HG02870 (cell line): ENCODE measurements at regions not wholly inside any gene's neighbourhood (a gene's known extent, or its start where the extent isn't known, plus 50 kb on each side); places are given as distances from the start of the nearest gene placed in this dataset.

Source experiments
- ATAC-seq: cut with Tn5 transposase; IDR thresholded peaks from one replicate; pipeline ENCODE4 v1.9.1; 2021; ENCODE audit warnings: mild to moderate bottlenecking, moderate library complexity; ENCODE audit not compliant: unreplicated experiment

DNA sequence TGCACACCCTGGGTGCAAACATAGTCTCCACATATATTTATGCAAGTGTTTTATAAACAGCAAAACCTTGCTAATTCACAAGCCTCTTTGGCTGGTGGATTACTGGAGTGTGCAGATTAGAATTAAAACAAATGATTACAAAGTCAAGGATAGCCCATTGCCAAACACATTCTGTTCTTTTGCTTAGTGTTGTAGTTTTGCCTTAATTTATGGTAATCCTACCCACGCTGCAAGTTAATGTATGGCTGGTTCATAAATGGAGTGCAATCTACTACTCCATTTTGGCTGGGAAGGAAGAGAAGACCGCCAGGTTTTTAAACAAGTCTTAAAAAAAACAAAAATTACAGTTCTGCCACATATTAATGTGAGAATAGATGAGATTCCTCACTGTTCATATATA lies 883.1 kb upstream of the KLHL29 start:
- no peak for ATAC-seq

DNA sequence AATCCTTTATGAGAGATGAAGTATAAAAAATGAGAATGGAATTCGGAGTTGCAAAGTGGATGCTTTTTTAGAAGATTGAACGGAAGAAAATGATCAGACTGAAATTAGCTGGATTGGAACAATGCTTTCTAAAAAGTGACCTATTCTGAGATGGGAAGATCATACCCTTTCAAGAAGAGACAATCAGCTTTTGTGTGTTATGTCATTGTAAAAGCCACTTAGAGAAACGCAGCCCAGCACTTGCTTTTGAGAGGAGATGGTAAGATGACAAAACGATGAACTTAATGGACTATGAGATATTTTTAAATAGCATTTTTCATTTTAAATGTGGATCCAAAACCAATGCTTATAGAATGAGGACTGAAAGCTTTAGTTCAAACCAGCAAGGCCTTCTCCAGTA lies 871.4 kb upstream of the KLHL29 start:
- no peak for ATAC-seq

DNA sequence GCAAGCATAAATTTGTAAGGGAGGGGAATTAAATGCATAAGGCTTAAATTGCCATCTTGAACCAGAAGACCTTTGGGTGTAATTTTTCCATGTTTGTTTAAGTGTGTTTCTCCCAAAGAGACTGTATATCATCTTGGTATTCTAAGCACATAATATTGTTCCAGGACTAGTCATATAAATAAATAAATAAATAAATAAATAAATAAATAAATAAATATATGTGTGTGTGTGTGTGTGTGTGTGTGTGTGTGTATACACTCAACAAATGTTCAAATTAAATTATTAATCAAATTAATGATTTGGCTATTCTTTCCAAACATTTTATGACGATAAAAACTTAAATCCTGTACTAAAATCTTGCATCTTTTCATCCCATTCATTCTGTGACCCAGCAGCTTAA lies 867.8 kb upstream of the KLHL29 start:
- no peak for ATAC-seq

DNA sequence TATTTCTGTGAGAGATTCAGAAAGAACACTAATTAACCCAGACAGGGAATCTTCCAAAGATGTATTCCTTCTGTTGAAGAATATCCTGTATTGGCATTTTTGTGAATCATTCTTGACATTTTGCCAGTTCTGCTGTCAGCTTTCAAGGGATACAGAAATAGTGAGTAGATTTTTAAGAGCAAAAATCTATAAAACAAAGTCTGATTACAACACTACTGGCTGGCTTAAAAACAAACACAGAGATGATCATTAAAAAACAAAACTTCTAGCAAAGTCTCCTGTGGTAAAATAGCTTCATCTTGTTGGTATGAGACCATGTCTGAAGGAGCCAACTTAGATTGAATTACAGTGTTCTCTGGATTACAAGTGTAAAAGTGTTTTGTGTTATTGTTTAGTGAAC lies 866.3 kb upstream of the KLHL29 start:
- no peak for ATAC-seq

DNA sequence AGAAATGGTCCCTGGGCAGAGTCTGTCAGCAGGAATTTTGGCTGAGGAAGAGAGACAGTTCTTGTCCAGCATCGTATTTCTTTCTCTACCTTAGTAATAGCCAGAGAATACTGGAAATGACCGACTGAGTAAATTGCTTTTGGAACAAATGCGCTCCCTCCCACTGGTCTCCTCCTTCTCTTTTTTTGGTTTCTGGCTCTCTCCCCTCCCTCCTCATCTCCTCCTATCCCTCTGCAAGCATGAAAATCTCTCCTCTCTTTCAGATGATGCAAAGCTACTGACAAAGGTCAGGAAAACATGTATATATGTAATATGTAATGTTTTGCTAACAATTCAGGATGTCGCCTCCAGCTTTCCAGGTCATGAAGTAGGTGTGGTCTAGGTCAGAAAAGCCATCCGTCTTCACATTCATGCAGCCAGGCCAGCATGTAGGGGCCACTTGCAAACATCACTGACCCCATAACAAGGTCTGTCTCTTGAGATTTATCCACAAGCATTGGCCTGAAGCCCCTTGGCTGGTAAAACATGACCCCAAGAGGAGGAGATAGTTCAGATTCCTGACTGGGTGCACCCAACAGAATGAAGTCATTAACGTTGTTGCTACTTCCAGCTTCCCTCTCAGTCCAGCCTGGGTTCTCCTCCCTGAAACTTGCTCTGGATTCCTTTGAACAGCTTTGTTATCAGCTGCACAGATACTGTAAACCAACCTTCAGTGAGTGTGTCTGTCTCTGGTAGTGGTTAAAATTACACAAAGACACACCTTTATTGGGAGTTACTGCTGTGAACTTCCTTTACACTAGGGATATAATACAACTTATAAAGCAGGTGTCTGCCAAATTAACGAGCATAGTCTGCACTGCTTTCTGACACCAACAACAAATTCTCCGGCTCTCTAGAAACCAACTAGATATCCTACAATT lies 864.4 kb upstream of the KLHL29 start:
- ATAC-seq, result no peak

DNA sequence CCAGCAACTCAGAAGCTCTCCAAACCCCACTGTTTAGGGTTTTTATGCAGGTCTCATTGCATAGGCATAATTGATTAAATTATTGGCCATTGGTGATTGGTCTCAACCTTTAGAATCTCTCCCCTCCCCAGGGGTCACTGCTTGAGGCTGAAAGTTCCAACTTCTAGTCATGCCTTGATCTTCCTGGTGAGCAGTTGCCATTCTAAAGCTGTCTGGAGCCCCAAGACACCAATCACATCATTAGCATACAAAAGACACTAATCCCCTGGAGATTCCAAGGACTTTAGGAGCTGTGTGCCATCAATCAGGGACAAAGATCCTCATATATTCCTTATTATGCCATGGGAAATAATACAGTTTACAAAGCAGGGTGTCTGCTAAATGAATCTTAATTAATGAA lies 863.4 kb upstream of the KLHL29 start:
- no peak for ATAC-seq

DNA sequence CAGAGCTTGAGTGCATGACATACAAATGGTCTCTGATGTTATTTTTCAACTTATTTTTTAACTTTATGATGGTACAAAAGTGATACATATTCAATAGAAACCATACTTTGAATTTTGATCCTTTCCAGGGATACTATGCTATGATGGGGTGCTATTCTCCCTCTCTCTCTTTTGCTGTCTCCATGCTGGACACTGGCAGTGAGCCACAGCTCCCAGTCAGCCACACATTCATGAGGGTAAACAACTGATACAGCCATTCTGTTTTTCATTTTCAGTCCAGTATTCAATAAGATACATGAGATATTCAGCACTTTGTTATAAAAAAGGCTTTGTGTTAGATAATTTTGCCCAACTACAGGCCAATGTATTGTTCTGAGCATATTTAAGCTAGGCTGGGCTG lies 859.3 kb upstream of the KLHL29 start:
- ATAC-seq, result no peak

DNA sequence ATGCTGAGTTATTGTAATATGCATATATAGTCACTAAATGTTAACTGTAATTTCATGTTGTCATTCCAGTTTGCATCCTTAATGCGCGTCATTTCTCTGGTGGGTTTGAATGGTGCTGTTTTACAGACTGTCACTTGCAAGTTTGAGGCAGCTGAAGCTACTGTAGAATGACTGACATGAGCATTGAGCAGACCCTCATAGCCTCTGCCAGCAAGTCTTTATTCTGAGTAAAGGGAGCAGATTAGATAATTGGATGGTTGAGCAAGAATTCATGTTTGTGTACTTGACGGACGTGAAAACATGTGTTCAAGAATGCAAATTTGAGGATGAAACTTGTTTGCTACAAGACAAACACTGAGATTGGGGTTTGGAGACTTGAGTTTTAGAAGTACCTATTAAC lies 854.8 kb upstream of the KLHL29 start:
- no peak for ATAC-seq

DNA sequence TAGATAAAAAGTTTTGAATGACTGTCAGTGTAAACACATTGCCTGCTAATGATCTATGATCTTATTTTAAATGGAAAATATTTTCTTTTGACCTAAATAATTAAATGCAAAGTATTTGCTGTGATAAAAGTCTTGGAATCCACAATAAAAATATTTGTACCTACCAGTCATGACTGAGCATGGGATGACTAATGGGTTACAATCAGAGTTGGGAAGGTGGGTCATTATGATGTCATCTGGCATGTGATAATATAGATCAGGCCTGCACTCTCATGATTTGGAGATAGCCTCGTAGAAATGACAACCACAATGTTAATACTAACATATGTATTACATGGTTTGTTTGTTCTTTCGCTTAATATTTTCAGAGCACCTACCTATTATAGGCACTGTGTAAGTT lies 848.8 kb upstream of the KLHL29 start:
- ATAC-seq, result no peak

DNA sequence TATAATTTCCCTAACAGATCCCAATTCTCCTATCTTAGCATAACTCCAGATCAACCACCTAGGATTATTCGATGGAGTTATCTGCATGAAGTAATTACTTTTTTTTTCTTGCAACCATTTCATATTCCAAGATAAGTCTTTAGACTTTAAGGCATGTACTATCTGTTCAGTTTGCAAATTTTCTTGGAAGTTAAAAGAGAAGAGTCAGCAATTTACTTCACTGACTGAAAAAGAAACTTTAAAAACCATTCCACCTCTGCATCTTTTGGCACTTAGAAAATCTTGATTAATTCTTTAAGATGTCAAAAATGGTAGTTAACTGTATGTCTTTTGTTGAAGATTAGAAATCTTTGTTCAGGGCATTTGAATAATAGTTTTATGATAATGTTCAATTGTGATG lies 830.5 kb upstream of the KLHL29 start:
- no peak for ATAC-seq

DNA sequence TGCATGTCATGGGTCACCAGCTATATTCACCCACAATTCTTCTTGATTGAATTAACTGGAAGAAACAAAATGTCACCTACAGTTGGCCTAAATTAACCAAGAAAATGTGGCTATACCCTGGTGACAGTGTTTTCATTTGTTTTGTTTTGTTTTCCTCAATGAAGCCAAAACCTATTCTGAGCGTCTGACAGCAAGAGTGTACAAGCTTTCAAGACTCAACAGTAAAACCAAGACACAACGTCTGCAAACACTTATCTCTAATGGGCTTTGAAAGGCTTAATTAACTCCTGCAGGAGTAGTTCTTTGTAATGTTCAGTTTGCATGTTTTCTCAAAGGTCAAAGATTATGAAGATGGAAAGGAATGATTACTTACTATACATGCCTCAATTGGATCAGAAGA lies 827.6 kb upstream of the KLHL29 start:
- ATAC-seq, result no peak

DNA sequence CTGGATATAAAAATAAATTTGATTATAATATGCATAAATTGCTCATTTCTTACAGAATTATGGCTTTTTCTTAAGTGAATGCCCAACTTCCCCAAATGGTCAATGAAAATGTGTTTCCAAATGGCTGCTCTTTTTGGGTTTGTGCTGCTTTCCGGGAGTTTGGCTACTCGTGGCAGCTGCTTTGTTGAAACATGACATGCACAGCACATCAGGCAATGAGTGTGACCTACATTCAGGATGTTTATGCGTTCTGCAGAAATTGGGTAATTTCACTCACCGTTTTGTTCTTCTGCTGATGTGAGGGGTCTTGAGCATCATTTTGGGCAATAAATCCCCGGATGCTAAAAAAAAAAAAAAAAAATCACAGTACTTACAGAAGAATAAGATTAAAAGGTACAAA lies 825.0 kb upstream of the KLHL29 start:
- ATAC-seq, result no peak

DNA sequence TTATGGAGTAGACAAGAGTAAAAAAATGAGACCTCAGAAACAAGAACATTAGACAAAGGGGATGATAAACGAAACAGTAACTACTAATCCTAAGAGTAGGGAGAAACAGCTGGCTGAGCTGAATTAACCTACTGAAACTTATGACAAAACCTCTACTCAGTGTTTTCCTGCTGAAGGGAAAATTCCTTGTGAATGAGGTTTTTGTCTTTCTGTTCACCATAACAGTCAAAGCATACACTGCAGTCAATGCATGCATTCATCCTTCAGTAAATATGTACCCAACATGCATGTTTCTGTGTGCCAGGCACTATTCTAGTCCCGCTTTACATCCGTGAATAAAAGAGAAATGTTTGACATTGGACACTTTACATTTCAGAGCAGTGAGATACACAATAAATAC lies 805.6 kb upstream of the KLHL29 start:
- ATAC-seq, result no peak

DNA sequence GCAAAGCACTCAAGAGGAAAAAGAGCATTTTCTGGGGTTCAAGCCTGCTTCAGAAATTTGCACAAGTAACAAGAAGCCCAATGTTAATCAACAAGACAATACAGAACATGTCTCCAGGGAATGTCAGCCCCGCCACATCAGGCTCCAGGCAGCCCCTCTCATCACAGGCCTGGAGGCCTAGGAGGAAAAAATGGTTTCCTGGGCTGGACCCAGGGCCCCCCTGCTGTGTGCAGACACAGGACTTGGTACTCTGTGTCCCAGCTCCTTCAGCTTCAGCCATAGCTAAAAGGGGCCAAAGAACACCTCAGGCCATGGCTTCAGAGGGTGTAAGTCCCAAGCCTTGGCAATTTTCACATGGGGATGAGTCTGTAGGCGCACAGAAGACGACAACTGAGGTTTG lies 802.9 kb upstream of the KLHL29 start:
- no peak for ATAC-seq

DNA sequence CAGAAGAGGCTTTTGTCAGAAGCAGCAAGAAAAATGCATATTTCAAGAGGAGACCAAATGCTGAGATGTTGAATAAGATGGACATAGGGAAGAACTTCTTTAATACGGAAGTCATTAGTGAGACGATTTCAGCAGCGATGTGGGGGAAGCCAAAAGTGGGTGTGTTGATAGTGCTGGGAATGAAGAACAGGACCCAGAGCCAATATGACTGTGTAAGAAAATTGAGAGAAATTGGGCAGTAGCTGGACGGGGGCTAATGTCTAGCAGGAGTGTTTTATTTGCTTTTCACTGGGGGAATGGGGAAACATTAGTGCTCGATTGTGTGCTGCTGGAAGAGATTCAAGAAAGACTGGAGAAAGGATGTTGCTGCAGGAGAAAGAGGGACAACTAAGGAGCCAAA lies 788.7 kb upstream of the KLHL29 start:
- no peak for ATAC-seq

DNA sequence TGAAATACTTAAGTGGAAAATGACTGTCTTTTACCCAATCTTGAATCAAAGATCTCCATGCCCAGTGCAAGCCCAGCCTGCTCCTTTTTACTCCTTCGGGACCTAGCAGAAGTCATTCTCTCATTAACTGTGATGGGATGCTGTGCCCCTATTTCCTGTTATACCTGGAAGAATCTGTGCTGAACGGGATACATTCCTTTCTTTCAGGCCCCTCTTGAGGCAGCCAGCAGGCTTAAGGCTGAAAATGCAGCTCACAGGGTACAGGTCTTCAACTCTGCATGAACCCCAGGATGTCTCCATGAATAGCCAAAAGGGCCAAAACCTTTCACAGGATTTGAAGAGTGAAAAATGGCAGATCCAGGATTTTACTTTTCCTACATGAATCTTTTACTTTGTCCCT lies 784.8 kb upstream of the KLHL29 start:
- ATAC-seq, result no peak

DNA sequence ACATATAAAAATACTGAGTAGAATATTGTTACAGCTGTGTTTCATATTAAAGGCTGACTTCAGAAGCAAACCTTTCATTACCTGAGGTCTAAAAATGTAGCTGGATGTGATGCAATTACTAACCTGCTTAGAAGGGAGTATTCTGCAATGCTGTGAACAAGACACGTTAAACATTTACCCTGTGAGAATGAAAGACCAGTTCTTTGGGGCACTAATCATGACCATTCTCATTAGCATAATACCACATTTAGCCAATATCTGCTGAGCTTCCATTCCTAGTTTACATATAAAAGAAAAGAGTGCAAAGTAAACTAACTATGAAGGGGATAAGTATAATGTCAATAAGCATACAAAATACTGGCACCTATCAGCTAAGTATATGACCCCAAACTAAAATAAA lies 784.0 kb upstream of the KLHL29 start:
- ATAC-seq, result no peak

DNA sequence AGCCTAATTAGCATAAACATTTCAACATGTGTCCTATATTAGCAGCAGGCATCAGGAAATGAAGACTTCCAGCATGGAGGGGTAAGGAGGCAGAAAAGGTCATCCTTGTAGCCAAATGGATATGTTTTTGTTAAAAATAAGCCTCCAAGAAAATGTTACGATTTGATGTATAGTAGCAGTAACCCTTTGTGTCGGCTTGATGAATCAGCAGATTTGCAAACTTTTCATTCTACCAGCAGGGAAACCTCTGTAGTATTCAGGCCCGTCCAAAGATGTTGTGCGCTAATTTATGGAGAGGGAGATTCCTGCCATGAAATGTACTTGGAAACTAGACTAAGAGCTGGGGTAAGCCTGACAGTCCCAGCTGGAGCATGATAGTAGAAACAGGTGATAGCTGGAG lies 780.8 kb upstream of the KLHL29 start:
- no peak for ATAC-seq

DNA sequence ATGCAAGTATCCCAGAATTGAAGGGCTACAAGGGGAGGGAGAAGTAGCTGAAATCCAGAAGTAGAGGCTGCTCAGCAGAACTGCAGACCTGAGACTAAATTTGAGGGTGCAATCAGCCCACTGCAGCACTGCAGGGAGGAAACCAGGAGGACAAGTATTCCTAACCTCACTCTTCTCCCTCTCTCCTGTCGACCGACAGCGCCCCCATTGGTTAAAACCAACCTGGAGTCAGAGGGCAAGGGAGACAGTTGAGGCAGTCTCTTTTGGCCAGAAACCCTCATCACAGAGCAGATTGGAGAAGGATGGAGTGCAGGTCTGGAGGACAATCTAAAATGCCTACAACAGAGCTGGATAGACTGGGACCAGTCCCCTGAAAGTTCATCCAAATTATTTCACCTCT lies 768.9 kb upstream of the KLHL29 start:
- ATAC-seq, result no peak

DNA sequence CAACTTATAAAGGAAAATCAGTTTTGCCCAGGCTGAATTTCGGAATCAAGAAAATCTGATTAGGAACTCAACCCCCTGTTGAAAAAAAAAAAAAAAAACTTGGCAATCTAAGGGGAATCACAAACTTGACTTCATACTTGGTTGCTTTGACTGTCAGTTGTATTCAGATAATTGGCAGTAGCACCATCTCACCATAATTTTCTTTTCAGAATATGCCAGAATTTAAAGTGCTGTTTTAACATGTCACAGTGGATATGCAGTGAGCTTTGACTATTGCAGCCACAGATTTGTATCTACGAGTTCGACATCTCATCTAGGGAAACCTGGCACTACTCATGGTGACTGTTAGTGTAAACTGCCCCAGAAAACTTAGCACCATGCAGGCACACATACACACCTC lies 761.4 kb upstream of the KLHL29 start:
- ATAC-seq, result no peak

DNA sequence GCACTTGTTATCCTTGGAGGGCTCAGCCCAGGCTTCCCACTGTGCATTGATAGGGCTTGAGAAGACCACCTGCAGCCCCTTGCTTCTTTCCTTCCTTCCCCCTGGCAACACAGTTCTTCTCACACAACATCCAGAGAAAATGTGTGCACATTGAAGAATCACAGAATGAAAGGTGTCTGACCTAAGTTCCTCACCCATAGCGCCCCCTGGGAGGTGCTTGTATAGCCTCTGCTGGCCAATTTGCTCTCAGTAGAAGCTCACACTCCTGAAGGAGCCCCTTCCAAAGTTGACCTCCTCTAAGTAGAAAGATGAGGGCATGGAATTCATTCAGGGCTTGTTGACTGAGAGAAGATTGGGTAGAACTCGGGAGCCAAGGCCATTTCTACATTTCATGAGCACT lies 758.4 kb upstream of the KLHL29 start:
- ATAC-seq, result no peak

DNA sequence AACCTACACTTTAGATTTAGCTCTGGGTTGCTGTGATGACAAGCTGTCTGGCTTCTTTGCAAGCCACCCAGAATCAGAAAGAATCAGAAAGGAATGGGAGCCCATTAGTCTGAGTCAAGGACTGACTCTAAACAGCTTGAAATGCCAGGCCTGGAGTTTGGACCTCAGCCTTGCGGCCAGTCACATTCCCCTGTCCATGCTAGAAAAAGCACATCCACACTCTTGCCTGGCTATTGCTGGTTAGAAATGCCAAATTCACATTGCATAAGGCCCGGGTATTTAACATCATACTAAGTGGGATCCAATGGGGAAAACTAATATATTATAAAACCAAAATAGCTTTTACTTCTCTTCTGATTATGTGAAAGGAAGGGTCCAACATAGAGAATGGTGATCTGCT lies 756.8 kb upstream of the KLHL29 start:
- no peak for ATAC-seq

DNA sequence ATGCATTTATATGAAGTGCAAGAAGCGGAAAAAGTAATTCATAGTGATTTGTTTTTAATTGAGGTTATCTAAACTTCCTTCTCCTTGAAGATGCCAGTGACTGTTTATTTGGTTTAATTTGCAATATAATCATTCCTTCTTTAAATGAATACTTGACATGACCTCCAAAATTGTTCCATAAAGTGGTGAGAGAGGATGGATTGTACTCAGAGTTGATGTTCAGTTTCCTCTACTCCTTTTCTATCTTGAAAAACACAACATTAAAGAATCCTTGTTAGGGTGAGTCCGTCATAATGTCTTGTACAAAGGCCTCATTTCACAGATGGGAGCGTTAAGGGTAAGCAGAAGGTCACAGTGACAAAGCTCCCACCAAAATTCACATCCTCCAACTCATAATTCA lies 756.1 kb upstream of the KLHL29 start:
- ATAC-seq, result no peak
